Neural crest cell (in vitro differentiated cells): ENCODE measurements at regions not wholly inside any gene's neighbourhood (a gene's known extent, or its start where the extent isn't known, plus 50 kb on each side); places are given as distances from the start of the nearest gene placed in this dataset.

Experiments
- DNase-seq: peaks from one replicate; pipeline ENCODE4 v3.0.0; 2021; ENCODE audit warnings: low read depth, mixed read lengths, low spot score
- H3K27ac Mint-ChIP-seq: one replicate; pipeline ENCODE4 v1.8.0; 2021; ENCODE audit warnings: mild to moderate bottlenecking, mixed read lengths; ENCODE audit not compliant: unreplicated experiment
- H3K27me3 Mint-ChIP-seq: 2 replicates; pipeline ENCODE4 v1.8.0; 2021; ENCODE audit warnings: low read depth, mild to moderate bottlenecking, mixed read lengths
- H3K36me3 Mint-ChIP-seq: 2 replicates; pipeline ENCODE4 v1.8.0; 2021; ENCODE audit warnings: low read depth, mild to moderate bottlenecking, mixed read lengths
- H3K4me1 Mint-ChIP-seq: 2 replicates; pipeline ENCODE4 v1.8.0; 2021; ENCODE audit warnings: mixed read lengths
- H3K4me3 Mint-ChIP-seq: one replicate; pipeline ENCODE4 v1.8.0; 2021; ENCODE audit warnings: mild to moderate bottlenecking, mixed read lengths
- H3K9me3 Mint-ChIP-seq: 2 replicates; pipeline ENCODE4 v1.8.0; 2021; ENCODE audit warnings: mixed read lengths
- CTCF ChIP-seq: fragments of 200-600 bp; sonication (generic); conservative IDR thresholded peaks from 2 replicates; pipeline ENCODE4 v1.5.0; 2021; ENCODE audit warnings: antibody characterized with exemption, mild to moderate bottlenecking

GRCh38 chr5:66494437-66494836 is 101.8 kb upstream of the MAST4 start:
- no peak for DNase-seq
- Mint-ChIP-seq H3K27ac (no peak overlapping the region), H3K27me3 (no peaks in the 10 kb centered on the region), H3K4me3 (no peak overlapping the region), H3K36me3 (no peaks in the 10 kb centered on the region), H3K9me3 (peaks cover 5% of the 10 kb centered on the region), H3K4me1 (no peaks in the 10 kb centered on the region)
- peak; percentile 23 for TF ChIP-seq CTCF

GRCh38 chr5:66498791-66499207 is 97.4 kb upstream of the MAST4 start:
- no peaks in the 10 kb centered on the region for H3K36me3 Mint-ChIP-seq
- no peak for DNase-seq
- TF ChIP-seq CTCF = no peak
- H3K27me3 Mint-ChIP-seq = no peaks in the 10 kb centered on the region
- no peaks in the 10 kb centered on the region for H3K9me3 Mint-ChIP-seq
- peak overlapping the region; percentile 31 for H3K27ac Mint-ChIP-seq
- no peak overlapping the region for H3K4me3 Mint-ChIP-seq
- no peaks in the 10 kb centered on the region for H3K4me1 Mint-ChIP-seq

GRCh38 chr5:66503203-66503789 is 92.9 kb upstream of the MAST4 start:
- no peaks in the 10 kb centered on the region for H3K4me1 Mint-ChIP-seq
- DNase-seq = no peak
- H3K27me3 Mint-ChIP-seq = no peaks in the 10 kb centered on the region
- H3K36me3 Mint-ChIP-seq = no peaks in the 10 kb centered on the region
- no peak for TF ChIP-seq CTCF
- no peaks in the 10 kb centered on the region for H3K9me3 Mint-ChIP-seq
- no peak overlapping the region for H3K4me3 Mint-ChIP-seq
- no peak overlapping the region for H3K27ac Mint-ChIP-seq

GRCh38 chr5:66507106-66507505 is 89.1 kb upstream of the MAST4 start:
- no peaks in the 10 kb centered on the region for H3K4me1 Mint-ChIP-seq
- no peak for TF ChIP-seq CTCF
- no peaks in the 10 kb centered on the region for H3K36me3 Mint-ChIP-seq
- no peak overlapping the region for H3K27ac Mint-ChIP-seq
- no peaks in the 10 kb centered on the region for H3K9me3 Mint-ChIP-seq
- H3K4me3 Mint-ChIP-seq = no peak overlapping the region
- H3K27me3 Mint-ChIP-seq = no peaks in the 10 kb centered on the region
- DNase-seq = no peak

GRCh38 chr5:66511491-66511890 is 84.7 kb upstream of the MAST4 start:
- H3K27me3 Mint-ChIP-seq = no peaks in the 10 kb centered on the region
- TF ChIP-seq CTCF = no peak
- no peak for DNase-seq
- no peak overlapping the region for H3K4me3 Mint-ChIP-seq
- no peaks in the 10 kb centered on the region for H3K9me3 Mint-ChIP-seq
- H3K4me1 Mint-ChIP-seq = no peaks in the 10 kb centered on the region
- H3K36me3 Mint-ChIP-seq = no peaks in the 10 kb centered on the region
- H3K27ac Mint-ChIP-seq = no peak overlapping the region
